ENCODE measurements at regions not wholly inside any gene's neighbourhood (a gene's known extent, or its start where the extent isn't known, plus 50 kb on each side); places are given as distances from the start of the nearest gene placed in this dataset.

GRCh38 chr1:204782118-204782700 is 88.5 kb upstream of the NFASC start:
- no peaks in the 10 kb centered on the region for H4K20me1 ChIP-seq (replicated peaks in 1 of 2; ENCODE audit: control insufficient read depth in 1 of 2, insufficient read depth in 2 of 2, low read length in 2 of 2)
- H3K9me3 ChIP-seq (ENCODE audit: insufficient read depth in 2 of 2, low read depth in 1 of 2, low read length in 1 of 2): no peaks in the 10 kb centered on the region
- WGBS, 2 experiments (ENCODE audit: extremely low coverage in 1 of 2, insufficient coverage in 1 of 2, insufficient read length in 1 of 2, insufficient replicate concordance in 2 of 2, low coverage in 1 of 2, low lambda C conversion rate in 2 of 2, missing lambda C conversion rate in 1 of 2): 94% methylated on average over 4 of the region's 4 CpGs; no CpG with 5 or more reads in 1 of the 2 experiments
- H3K4me1 ChIP-seq (replicated peaks in 1 of 4; ENCODE audit: control insufficient read depth in 3 of 4, insufficient read depth in 4 of 4, low read length in 3 of 4): no peaks in the 10 kb centered on the region
- H4K91ac ChIP-seq (replicated peaks; ENCODE audit: insufficient read length, low read length): no peak overlapping the region
- no peak overlapping the region for H3K14ac ChIP-seq (ENCODE audit: insufficient read length)
- no peak overlapping the region for H2AFZ ChIP-seq (ENCODE audit: low read length)
- no peak overlapping the region for H4K5ac ChIP-seq (ENCODE audit: insufficient read length, low read depth, low read length)
- H3K23me2 ChIP-seq (ENCODE audit: low read depth, low read length): no peaks in the 10 kb centered on the region
- H2AK5ac ChIP-seq (ENCODE audit: low read depth, low read length): no peak overlapping the region
- no peak overlapping the region for H2BK5ac ChIP-seq (ENCODE audit: low read depth, low read length)
- CTCF ChIA-PET (ENCODE audit: partially characterized antibody): interaction anchor here (1.3 to 2.9 kb wide), 5 partner anchors 10 to 216 kb away, joined by 3 to 21 read pairs (median 9); no protein-coding TSS in a partner anchor
- DNase-seq (ENCODE audit: low read depth in 1 of 2, low spot score in 2 of 2): no peak
- no peaks in the 10 kb centered on the region for H3K79me1 ChIP-seq (ENCODE audit: low read depth, low read length)
- H2BK15ac ChIP-seq (ENCODE audit: low read length): no peak overlapping the region
- no peak overlapping the region for H2BK12ac ChIP-seq (ENCODE audit: low read depth, low read length)
- no peak overlapping the region for H3K56ac ChIP-seq (replicated peaks; ENCODE audit: insufficient read length, low read depth, low read length)
- POLR2A ChIA-PET (ENCODE audit: partially characterized antibody): no interaction called here
- no peak overlapping the region for H3K23ac ChIP-seq (ENCODE audit: insufficient read length)
- no peak overlapping the region for H3K18ac ChIP-seq (ENCODE audit: extremely low read depth, low read length)
- no peak overlapping the region for H3K4me3 ChIP-seq (ENCODE audit: extremely low read depth in 1 of 4, insufficient read depth in 2 of 4, low read depth in 3 of 4, low read length in 4 of 4)
- no peaks in the 10 kb centered on the region for H3K27me3 ChIP-seq (replicated peaks in 1 of 4; ENCODE audit: control insufficient read depth in 3 of 4, extremely low read depth in 1 of 4, insufficient read depth in 3 of 4, low read length in 3 of 4)
- FAIRE-seq: no peak
- no peak overlapping the region for H3K27ac ChIP-seq (ENCODE audit: low read depth, low read length)
- TF ChIP-seq TCF12 (IDR thresholded peaks at IDR 0.05; ENCODE audit: low read depth, low read length) (no peak), SIN3A (conservative IDR thresholded peaks at IDR 0.05 in 1 of 2, IDR thresholded peaks at IDR 0.05 in 1 of 2; ENCODE audit: low read depth in 1 of 2, low read length in 2 of 2) (no peak), EZH2 (IDR thresholded peaks at IDR 0.05; ENCODE audit: low read depth, low read length, severe bottlenecking) (no peak), CBX8 (IDR thresholded peaks at IDR 0.05; ENCODE audit: borderline replicate concordance, low read depth, low read length) (no peak), PHF8 (conservative IDR thresholded peaks at IDR 0.05; ENCODE audit: low read depth, low read length) (no peak), HDAC6 (IDR thresholded peaks at IDR 0.05; ENCODE audit: low read depth, low read length) (no peak), HDAC2 (IDR thresholded peaks at IDR 0.05; ENCODE audit: borderline replicate concordance in 1 of 2, low read depth in 2 of 2, low read length in 2 of 2) (no peak), EP300 (IDR thresholded peaks at IDR 0.05; ENCODE audit: borderline replicate concordance in 1 of 2, low read depth in 2 of 2, low read length in 2 of 2) (no peak)
- no peak overlapping the region for H3K4ac ChIP-seq (replicated peaks; ENCODE audit: insufficient read length, low read depth, low read length)
- no peak overlapping the region for H3K9ac ChIP-seq (replicated peaks in 1 of 4; ENCODE audit: extremely low read depth in 1 of 4, low read depth in 3 of 4, low read length in 3 of 4)
- H3K79me2 ChIP-seq (ENCODE audit: control insufficient read depth in 1 of 2, insufficient read depth in 2 of 2, low read length in 2 of 2): no peaks in the 10 kb centered on the region
- no peaks in the 10 kb centered on the region for H3K36me3 ChIP-seq (ENCODE audit: control insufficient read depth in 2 of 4, insufficient read depth in 4 of 4, low read length in 3 of 4)
- no peak overlapping the region for H2BK120ac ChIP-seq (replicated peaks; ENCODE audit: low read depth, low read length)
- no peak overlapping the region for H4K8ac ChIP-seq (ENCODE audit: extremely low read depth, insufficient read depth, low read length)
- H2BK20ac ChIP-seq (ENCODE audit: low read length): no peak overlapping the region
- H3K4me2 ChIP-seq (ENCODE audit: insufficient read depth in 1 of 2, low read depth in 2 of 2, low read length in 2 of 2): no peak overlapping the region
